Tibial nerve (tissue), 4 donors: ENCODE measurements at regions not wholly inside any gene's neighbourhood (a gene's known extent, or its start where the extent isn't known, plus 50 kb on each side); places are given as distances from the start of the nearest gene placed in this dataset.

Experiments used
- DNase-seq, 2 donors: peaks; one replicate each; pipeline ENCODE4 v3.0.0-alpha.2; 2019; ENCODE audit warnings: low spot score in 2 of 2
- H3K27ac ChIP-seq, 4 donors: fragments of 200-600 bp; sonication (generic) in 3 of 4; one replicate each; pipeline ENCODE4 v1.5.1; 2017 to 2019; ENCODE audit warnings: mild to moderate bottlenecking in 1 of 4
- H3K27me3 ChIP-seq, 2 donors: fragments of 200-600 bp; sonication (generic) in 1 of 2; one replicate each; pipeline versions ENCODE4 v1.5.1 to v1.6.0; 2017 to 2019
- H3K36me3 ChIP-seq, 3 donors: fragments of 200-600 bp; sonication (generic); one replicate each; pipeline ENCODE4 v1.5.1; 2018 to 2019
- H3K4me1 ChIP-seq, 4 donors: fragments of 200-600 bp; sonication (generic) in 3 of 4; one replicate each; pipeline ENCODE4 v1.5.1; 2017 to 2019
- H3K4me3 ChIP-seq, 4 donors: fragments of 200-600 bp; sonication (generic) in 3 of 4; one replicate each; pipeline ENCODE4 v1.5.1; 2017 to 2019; ENCODE audit warnings: mild to moderate bottlenecking in 1 of 4, moderate library complexity in 1 of 4
- H3K9me3 ChIP-seq, 4 donors: fragments of 200-600 bp; sonication (generic) in 3 of 4; one replicate each; pipeline ENCODE4 v1.5.1; 2017 to 2019
- EP300 ChIP-seq, 2 donors: sonication (generic); formaldehyde crosslinking; IDR thresholded peaks; one replicate each; pipeline ENCODE4 v1.6.1; 2017; ENCODE audit warnings: antibody characterized with exemption in 2 of 2, mild to moderate bottlenecking in 1 of 2
- POLR2A ChIP-seq, 2 donors: fragments of 450-650 bp; IDR thresholded peaks; one replicate each; pipeline ENCODE4 v1.6.1; 2017; ENCODE audit warnings: antibody characterized with exemption in 2 of 2, mild to moderate bottlenecking in 2 of 2, moderate library complexity in 2 of 2
- WGBS, 2 donors: methylation state at CpG; one replicate each; pipeline ENCODE4 v1.1.5; 2018; 5-methylcytosine and 5-hydroxymethylcytosine counted together
- TF ChIP-seq, protein P1 (sequence below), 5 experiments: fragments of 200-600 bp in 3 of 5; fragments of 450-650 bp in 2 of 5; sonication (generic) in 3 of 5; IDR thresholded peaks; one replicate each; pipeline ENCODE4 v1.5.1; 2016 to 2019; ENCODE audit warnings: antibody characterized with exemption in 5 of 5, mild to moderate bottlenecking in 3 of 5, moderate library complexity in 2 of 5

GRCh38 chr4:3643518-3644433, 111.6 kb upstream of the LRPAP1 start:
- Histone ChIP-seq H3K4me1 (peaks cover 0 to 10% (median 0%) of the 10 kb centered on the region in 4 donors), H3K36me3 (no peaks in the 10 kb centered on the region), H3K9me3 (peaks cover 0 to 25% (median 0%) of the 10 kb centered on the region in 4 donors), H3K27me3 (no peaks in the 10 kb centered on the region), H3K27ac (no peak overlapping the region), H3K4me3 (no peak overlapping the region)
- TF ChIP-seq EP300 (IDR thresholded peaks at IDR 0.05) (no peak), POLR2A (IDR thresholded peaks at IDR 0.05) (no peak)
- TF ChIP-seq, protein P1, sequence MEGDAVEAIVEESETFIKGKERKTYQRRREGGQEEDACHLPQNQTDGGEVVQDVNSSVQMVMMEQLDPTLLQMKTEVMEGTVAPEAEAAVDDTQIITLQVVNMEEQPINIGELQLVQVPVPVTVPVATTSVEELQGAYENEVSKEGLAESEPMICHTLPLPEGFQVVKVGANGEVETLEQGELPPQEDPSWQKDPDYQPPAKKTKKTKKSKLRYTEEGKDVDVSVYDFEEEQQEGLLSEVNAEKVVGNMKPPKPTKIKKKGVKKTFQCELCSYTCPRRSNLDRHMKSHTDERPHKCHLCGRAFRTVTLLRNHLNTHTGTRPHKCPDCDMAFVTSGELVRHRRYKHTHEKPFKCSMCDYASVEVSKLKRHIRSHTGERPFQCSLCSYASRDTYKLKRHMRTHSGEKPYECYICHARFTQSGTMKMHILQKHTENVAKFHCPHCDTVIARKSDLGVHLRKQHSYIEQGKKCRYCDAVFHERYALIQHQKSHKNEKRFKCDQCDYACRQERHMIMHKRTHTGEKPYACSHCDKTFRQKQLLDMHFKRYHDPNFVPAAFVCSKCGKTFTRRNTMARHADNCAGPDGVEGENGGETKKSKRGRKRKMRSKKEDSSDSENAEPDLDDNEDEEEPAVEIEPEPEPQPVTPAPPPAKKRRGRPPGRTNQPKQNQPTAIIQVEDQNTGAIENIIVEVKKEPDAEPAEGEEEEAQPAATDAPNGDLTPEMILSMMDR (IDR thresholded peaks at IDR 0.05): no peak
- WGBS, 2 donors: 85 to 88% methylated on average over 24 to 26 of the region's 26 CpGs
- DNase-seq: no peak

DNA sequence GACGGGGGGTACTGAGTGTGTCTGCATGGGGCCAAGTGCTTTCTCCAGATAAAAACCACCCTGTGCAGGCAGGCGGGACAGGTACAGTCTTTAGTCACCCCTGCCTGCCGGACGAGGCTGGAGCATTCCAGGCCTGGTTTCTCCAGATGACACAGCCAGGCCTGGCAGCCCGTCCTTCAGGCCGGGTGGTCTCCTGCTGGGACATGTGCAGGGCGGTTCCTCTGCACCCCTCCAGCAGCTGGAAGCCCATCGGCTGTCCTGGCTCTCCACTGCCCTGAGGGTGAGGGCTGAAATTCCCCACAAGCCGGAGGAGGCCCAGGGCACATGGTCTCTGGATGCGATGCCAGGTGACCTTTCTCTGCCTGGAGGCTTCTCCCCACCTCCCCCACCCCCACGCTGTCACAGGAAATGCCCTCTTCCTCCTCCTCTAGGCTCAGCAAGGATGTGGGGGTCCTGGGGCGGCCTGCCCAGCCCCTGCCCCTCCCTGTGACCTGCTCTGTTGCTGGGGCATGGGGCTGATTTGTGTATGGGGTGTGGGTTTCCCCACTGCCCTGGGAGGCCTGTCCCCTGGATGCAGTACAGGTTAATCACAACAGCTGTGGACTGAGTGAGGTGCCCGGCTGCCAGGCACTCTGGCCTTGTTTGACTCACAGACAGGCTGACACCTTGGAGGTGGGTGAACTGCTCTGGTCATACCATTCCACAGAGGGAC, 110.7 kb upstream of the LRPAP1 start:
- Histone ChIP-seq H3K4me3 (no peak overlapping the region), H3K9me3 (peaks cover 0 to 25% (median 0%) of the 10 kb centered on the region in 4 donors), H3K36me3 (no peaks in the 10 kb centered on the region), H3K27me3 (no peaks in the 10 kb centered on the region), H3K27ac (no peak overlapping the region), H3K4me1 (peaks cover 0 to 10% (median 0%) of the 10 kb centered on the region in 4 donors)
- WGBS, 2 donors: 77 to 80% methylated on average over 5 to 13 of the region's 13 CpGs
- TF ChIP-seq, protein P1 (IDR thresholded peaks at IDR 0.05): no peak
- TF ChIP-seq POLR2A (IDR thresholded peaks at IDR 0.05) (no peak), EP300 (IDR thresholded peaks at IDR 0.05) (no peak)
- DNase-seq: no peak

DNA sequence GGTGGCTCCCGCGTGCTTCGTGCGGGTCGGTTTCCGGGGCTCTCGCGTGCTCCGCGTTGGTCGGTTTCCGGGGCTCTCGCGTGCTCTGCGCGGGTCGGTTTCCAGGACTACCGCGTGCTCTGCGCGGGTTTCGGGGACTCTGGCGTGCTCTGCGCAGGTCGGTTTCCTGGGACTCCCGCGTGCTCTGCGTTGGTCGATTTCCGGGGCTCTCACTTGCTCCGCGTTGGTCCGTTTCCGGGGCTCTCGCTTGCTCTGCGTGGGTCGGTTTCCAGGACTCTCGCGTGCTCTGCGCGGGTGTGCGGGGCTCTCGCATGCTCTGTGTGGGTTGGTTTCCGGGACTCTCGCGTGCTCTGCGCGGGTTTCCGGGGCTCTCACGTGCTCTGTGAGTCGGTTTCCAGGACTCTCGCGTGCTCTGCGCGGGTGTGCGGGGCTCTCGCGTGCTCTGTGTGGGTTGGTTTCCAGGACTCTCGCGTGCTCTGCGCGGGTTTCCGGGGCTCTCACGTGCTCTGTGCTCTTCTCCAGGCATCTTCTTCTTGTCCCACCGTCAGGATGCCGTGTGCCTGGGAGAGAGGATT, 109.9 kb upstream of the LRPAP1 start:
- 94 to 95% methylated on average over 66 of the region's 66 CpGs for WGBS, 2 donors
- no peak for DNase-seq
- Histone ChIP-seq H3K9me3 (peaks cover 0 to 30% (median 0%) of the 10 kb centered on the region in 4 donors), H3K4me3 (no peak overlapping the region), H3K36me3 (no peaks in the 10 kb centered on the region), H3K27ac (no peak overlapping the region), H3K4me1 (peaks cover 0 to 10% (median 0%) of the 10 kb centered on the region in 4 donors), H3K27me3 (no peaks in the 10 kb centered on the region)
- TF ChIP-seq, protein P1 (IDR thresholded peaks at IDR 0.05): no peak

DNA sequence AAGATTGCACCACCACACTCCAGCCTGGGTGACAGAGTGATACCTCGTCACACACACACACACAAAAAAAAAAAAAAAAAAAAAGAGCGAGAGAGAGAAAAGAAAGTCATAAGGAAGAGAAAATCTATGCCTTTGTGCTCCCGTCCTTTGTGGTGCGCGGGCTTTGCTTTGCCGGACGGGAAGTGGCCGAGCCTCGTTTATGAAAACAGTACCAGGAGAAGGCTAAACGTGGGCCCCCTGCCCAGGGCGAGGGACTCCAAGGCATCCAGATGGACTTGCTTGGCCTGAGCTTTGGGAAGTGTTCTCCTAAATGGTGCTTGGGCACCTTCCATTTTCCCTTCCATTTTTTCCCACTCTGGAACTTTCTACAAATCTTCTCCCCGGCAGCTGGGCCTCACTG, 109.3 kb upstream of the LRPAP1 start:
- Histone ChIP-seq H3K27ac (no peak overlapping the region), H3K36me3 (no peaks in the 10 kb centered on the region), H3K27me3 (no peaks in the 10 kb centered on the region), H3K9me3 (peaks cover 0 to 36% (median 0%) of the 10 kb centered on the region in 4 donors), H3K4me3 (no peak overlapping the region), H3K4me1 (peaks cover 0 to 10% (median 0%) of the 10 kb centered on the region in 4 donors)
- no peak for DNase-seq
- WGBS, 2 donors: 88 to 89% methylated on average over 12 of the region's 12 CpGs
- TF ChIP-seq, protein P1 (IDR thresholded peaks at IDR 0.05): no peak
- no peak for TF ChIP-seq EP300 (IDR thresholded peaks at IDR 0.05)
- TF ChIP-seq POLR2A (IDR thresholded peaks at IDR 0.05): no peak
